ENCODE measurements at regions not wholly inside any gene's neighbourhood (a gene's known extent, or its start where the extent isn't known, plus 50 kb on each side); places are given as distances from the start of the nearest gene placed in this dataset.
"Not testable (repeated sequence)": the region's sequence is repeated elsewhere in the genome, so short reads cannot be mapped to it uniquely, and the experiment has no call there.

DNA sequence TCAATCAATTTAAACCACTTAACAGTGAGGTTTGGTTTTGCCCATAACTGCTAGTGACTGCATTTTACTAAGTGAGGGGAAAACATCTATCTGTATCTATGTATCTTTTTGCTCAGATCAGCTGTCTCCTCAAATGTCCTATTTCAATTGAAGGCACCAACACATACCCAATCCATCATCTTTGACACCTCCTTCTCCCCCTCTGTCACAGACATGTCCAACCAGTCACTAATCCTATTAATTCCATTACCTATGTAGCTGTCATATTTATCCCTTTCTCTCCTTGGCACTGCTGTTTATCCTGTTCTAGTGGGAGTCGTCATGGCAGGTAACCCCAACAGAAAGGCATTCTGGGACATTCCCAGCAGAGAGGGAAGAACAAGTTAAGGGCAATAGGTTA, 975.2 kb upstream of the AUTS2 start:
- Histone ChIP-seq H2BK120ac (ENCODE audit: low read depth, low read length) (no peak overlapping the region), H3K27ac (ENCODE audit: low read length, poor library complexity, severe bottlenecking) (no peak overlapping the region), H4K8ac (ENCODE audit: low read length) (no peak overlapping the region), H3K9me3 (ENCODE audit: control insufficient read depth, low read length) (peaks cover 2% of the 10 kb centered on the region), H3K14ac (ENCODE audit: low read length in 2 of 2) (no peak overlapping the region), H3K79me1 (replicated peaks; ENCODE audit: low read length, poor library complexity, severe bottlenecking) (no peaks in the 10 kb centered on the region), H2BK12ac (ENCODE audit: low read length in 2 of 2) (no peak overlapping the region), H3K18ac (ENCODE audit: low read depth in 1 of 2, low read length in 2 of 2) (no peak overlapping the region), H2AK5ac (ENCODE audit: low read length, severe bottlenecking) (no peak overlapping the region), H3K36me3 (ENCODE audit: control insufficient read depth in 1 of 2, insufficient read depth in 2 of 2, low read depth in 1 of 2, low read length in 2 of 2) (no peaks in the 10 kb centered on the region), H3K4ac (ENCODE audit: low read depth in 1 of 2, low read length in 2 of 2) (no peak overlapping the region), H3K23ac (ENCODE audit: low read length in 2 of 2) (no peak overlapping the region), H3K9ac (ENCODE audit: low read length) (no peak overlapping the region), H2BK5ac (ENCODE audit: low read depth, low read length, poor library complexity, severe bottlenecking) (no peak overlapping the region), H3K4me2 (ENCODE audit: low read length, poor library complexity, severe bottlenecking) (no peak overlapping the region), H3K27me3 (ENCODE audit: control insufficient read depth in 1 of 2, insufficient read depth in 1 of 2, low read length in 2 of 2) (no peaks in the 10 kb centered on the region), H2AFZ (ENCODE audit: low read depth, low read length) (no peak overlapping the region), H4K91ac (ENCODE audit: low read length) (no peak overlapping the region), H3K4me3 (ENCODE audit: insufficient read depth in 1 of 2, low read depth in 1 of 2, low read length in 2 of 2) (no peak overlapping the region), H2BK15ac (ENCODE audit: low read depth, poor library complexity, severe bottlenecking) (no peak overlapping the region), H3K4me1 (ENCODE audit: control insufficient read depth, insufficient read depth, low read depth, low read length) (no peaks in the 10 kb centered on the region)
- WGBS = 60% methylated on average over 1 of the region's 1 CpG
- DNase-seq = no peak

- Histone ChIP-seq H3K4me2 (ENCODE audit: low read length, poor library complexity, severe bottlenecking) (no peak overlapping the region), H2AK5ac (ENCODE audit: low read length, severe bottlenecking) (no peak overlapping the region), H3K9ac (ENCODE audit: low read length) (no peak overlapping the region), H3K14ac (ENCODE audit: low read length in 2 of 2) (no peak overlapping the region), H3K4ac (ENCODE audit: low read depth in 1 of 2, low read length in 2 of 2) (no peak overlapping the region), H3K4me3 (ENCODE audit: insufficient read depth in 1 of 2, low read depth in 1 of 2, low read length in 2 of 2) (no peak overlapping the region), H2BK5ac (ENCODE audit: low read depth, low read length, poor library complexity, severe bottlenecking) (no peak overlapping the region), H4K91ac (ENCODE audit: low read length) (no peak overlapping the region), H2AFZ (ENCODE audit: low read depth, low read length) (no peak overlapping the region), H3K27me3 (ENCODE audit: control insufficient read depth in 1 of 2, insufficient read depth in 1 of 2, low read length in 2 of 2) (no peaks in the 10 kb centered on the region), H3K36me3 (ENCODE audit: control insufficient read depth in 1 of 2, insufficient read depth in 2 of 2, low read depth in 1 of 2, low read length in 2 of 2) (no peaks in the 10 kb centered on the region), H4K8ac (ENCODE audit: low read length) (no peak overlapping the region), H3K18ac (ENCODE audit: low read depth in 1 of 2, low read length in 2 of 2) (no peak overlapping the region), H2BK12ac (ENCODE audit: low read length in 2 of 2) (no peak overlapping the region), H2BK15ac (ENCODE audit: low read depth, poor library complexity, severe bottlenecking) (no peak overlapping the region), H3K23ac (ENCODE audit: low read length in 2 of 2) (no peak overlapping the region), H3K4me1 (ENCODE audit: control insufficient read depth, insufficient read depth, low read depth, low read length) (no peaks in the 10 kb centered on the region), H3K79me1 (replicated peaks; ENCODE audit: low read length, poor library complexity, severe bottlenecking) (no peaks in the 10 kb centered on the region), H2BK120ac (ENCODE audit: low read depth, low read length) (no peak overlapping the region), H3K27ac (ENCODE audit: low read length, poor library complexity, severe bottlenecking) (no peak overlapping the region), H3K9me3 (ENCODE audit: control insufficient read depth, low read length) (peaks cover 2% of the 10 kb centered on the region)
- WGBS = 62% methylated on average over 2 of the region's 2 CpGs
- DNase-seq = no peak
These were observed 970.9 kb upstream of the AUTS2 start for GRCh38 chr7:68627247-68627864.

GRCh38 chr7:68630914-68631313, 967.4 kb upstream of the AUTS2 start:
- H2BK12ac ChIP-seq (ENCODE audit: low read length in 2 of 2); H3K4me3 ChIP-seq (ENCODE audit: insufficient read depth in 1 of 2, low read depth in 1 of 2, low read length in 2 of 2); H3K9ac ChIP-seq (ENCODE audit: low read length); H3K27me3 ChIP-seq (ENCODE audit: control insufficient read depth in 1 of 2, insufficient read depth in 1 of 2, low read length in 2 of 2); H2BK120ac ChIP-seq (ENCODE audit: low read depth, low read length); H4K91ac ChIP-seq (ENCODE audit: low read length); H3K4me2 ChIP-seq (ENCODE audit: low read length, poor library complexity, severe bottlenecking); H2AFZ ChIP-seq (ENCODE audit: low read depth, low read length); H3K4me1 ChIP-seq (ENCODE audit: control insufficient read depth, insufficient read depth, low read depth, low read length); H3K4ac ChIP-seq (ENCODE audit: low read depth in 1 of 2, low read length in 2 of 2); H2AK5ac ChIP-seq (ENCODE audit: low read length, severe bottlenecking); H3K79me1 ChIP-seq (replicated peaks; ENCODE audit: low read length, poor library complexity, severe bottlenecking); H3K27ac ChIP-seq (ENCODE audit: low read length, poor library complexity, severe bottlenecking); H2BK5ac ChIP-seq (ENCODE audit: low read depth, low read length, poor library complexity, severe bottlenecking); H3K23ac ChIP-seq (ENCODE audit: low read length in 2 of 2); H4K8ac ChIP-seq (ENCODE audit: low read length); DNase-seq; H3K18ac ChIP-seq (ENCODE audit: low read depth in 1 of 2, low read length in 2 of 2); H3K14ac ChIP-seq (ENCODE audit: low read length in 2 of 2); H3K9me3 ChIP-seq (ENCODE audit: control insufficient read depth, low read length); H2BK15ac ChIP-seq (ENCODE audit: low read depth, poor library complexity, severe bottlenecking); H3K36me3 ChIP-seq (ENCODE audit: control insufficient read depth in 1 of 2, insufficient read depth in 2 of 2, low read depth in 1 of 2, low read length in 2 of 2): not testable (repeated sequence)
- WGBS = 90% methylated on average over 2 of the region's 3 CpGs

DNA sequence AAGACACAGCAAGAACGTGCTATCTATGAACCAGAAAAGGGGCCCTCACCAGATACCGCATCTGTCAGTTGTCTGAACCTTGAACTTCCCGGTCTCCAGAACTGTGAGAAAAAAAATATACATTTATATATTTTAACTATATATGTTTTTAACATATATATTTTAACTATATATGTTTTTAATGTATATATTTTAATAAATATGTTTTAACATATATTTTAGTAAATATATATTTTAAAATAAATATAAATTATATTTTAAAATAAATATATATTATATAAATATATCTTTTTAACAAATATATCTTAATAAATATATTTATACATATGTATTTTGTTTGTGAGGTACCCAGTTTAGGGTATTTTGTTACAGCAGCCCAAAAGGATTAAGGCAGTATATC, 958.2 kb upstream of the AUTS2 start:
- H3K23ac ChIP-seq (ENCODE audit: low read length in 2 of 2) = no peak overlapping the region
- H3K9ac ChIP-seq (ENCODE audit: low read length) = no peak overlapping the region
- DNase-seq = no peak
- H3K27ac ChIP-seq (ENCODE audit: low read length, poor library complexity, severe bottlenecking) = no peak overlapping the region
- H2BK5ac ChIP-seq (ENCODE audit: low read depth, low read length, poor library complexity, severe bottlenecking) = no peak overlapping the region
- no peak overlapping the region for H3K18ac ChIP-seq (ENCODE audit: low read depth in 1 of 2, low read length in 2 of 2)
- H2AK5ac ChIP-seq (ENCODE audit: low read length, severe bottlenecking) = no peak overlapping the region
- no peaks in the 10 kb centered on the region for H3K36me3 ChIP-seq (ENCODE audit: control insufficient read depth in 1 of 2, insufficient read depth in 2 of 2, low read depth in 1 of 2, low read length in 2 of 2)
- no peak overlapping the region for H4K91ac ChIP-seq (ENCODE audit: low read length)
- H3K4ac ChIP-seq (ENCODE audit: low read depth in 1 of 2, low read length in 2 of 2) = no peak overlapping the region
- no peak overlapping the region for H2BK120ac ChIP-seq (ENCODE audit: low read depth, low read length)
- no peaks in the 10 kb centered on the region for H3K79me1 ChIP-seq (replicated peaks; ENCODE audit: low read length, poor library complexity, severe bottlenecking)
- no peak overlapping the region for H2BK15ac ChIP-seq (ENCODE audit: low read depth, poor library complexity, severe bottlenecking)
- H2AFZ ChIP-seq (ENCODE audit: low read depth, low read length) = no peak overlapping the region
- H3K14ac ChIP-seq (ENCODE audit: low read length in 2 of 2) = no peak overlapping the region
- H3K4me3 ChIP-seq (ENCODE audit: insufficient read depth in 1 of 2, low read depth in 1 of 2, low read length in 2 of 2) = no peak overlapping the region
- H3K9me3 ChIP-seq (ENCODE audit: control insufficient read depth, low read length) = peaks cover 1% of the 10 kb centered on the region
- no peak overlapping the region for H4K8ac ChIP-seq (ENCODE audit: low read length)
- no peak overlapping the region for H2BK12ac ChIP-seq (ENCODE audit: low read length in 2 of 2)
- no peaks in the 10 kb centered on the region for H3K27me3 ChIP-seq (ENCODE audit: control insufficient read depth in 1 of 2, insufficient read depth in 1 of 2, low read length in 2 of 2)
- H3K4me2 ChIP-seq (ENCODE audit: low read length, poor library complexity, severe bottlenecking) = no peak overlapping the region
- no CpG with 5 or more reads among the region's 3 CpGs for WGBS
- no peaks in the 10 kb centered on the region for H3K4me1 ChIP-seq (ENCODE audit: control insufficient read depth, insufficient read depth, low read depth, low read length)
